Adrenal gland (tissue), 5 donors: ENCODE measurements at regions not wholly inside any gene's neighbourhood (a gene's known extent, or its start where the extent isn't known, plus 50 kb on each side); places are given as distances from the start of the nearest gene placed in this dataset.

Experiments
- CTCF ChIP-seq, 6 experiments: fragments of 450-650 bp in 4 of 6; fragments of 200-600 bp in 2 of 6; sonication (generic) in 1 of 6; IDR thresholded peaks; 1 replicate in 5 of 6; 2 replicates in 1 of 6; pipeline versions ENCODE4 v1.5.1 to v1.8.0; 2016 to 2021; ENCODE audit warnings: antibody characterized with exemption in 6 of 6, mild to moderate bottlenecking in 2 of 6, moderate library complexity in 1 of 6
- POLR2A ChIP-seq, 2 donors: fragments of 450-650 bp; IDR thresholded peaks; one replicate each; pipeline ENCODE4 v1.6.1; 2017; ENCODE audit warnings: antibody characterized with exemption in 2 of 2, mild to moderate bottlenecking in 2 of 2, moderate library complexity in 1 of 2
- donor health status: DM: no; HTN: no; CAD: no.

GRCh38 chr2:77818186-77818585 lies 296.0 kb upstream of the LRRTM4 start:
- no peak for TF ChIP-seq CTCF (IDR thresholded peaks at IDR 0.05)
- no peak for TF ChIP-seq POLR2A (IDR thresholded peaks at IDR 0.05)
